Activated T-helper 9 cell treated with anti-CD3 and anti-CD28 coated beads, Interleukin-2, amount 50 U/mL, for 16 hours (primary cell): ENCODE measurements at regions not wholly inside any gene's neighbourhood (a gene's known extent, or its start where the extent isn't known, plus 50 kb on each side); places are given as distances from the start of the nearest gene placed in this dataset.

Experiments used
- DNase-seq: peaks from one replicate; pipeline ENCODE4 v3.0.0-alpha.2; 2020; ENCODE audit warnings: low read depth

GRCh38 chr5:39880985-39881384 is 456.2 kb upstream of the DAB2 start:
- no peak for DNase-seq

DNA sequence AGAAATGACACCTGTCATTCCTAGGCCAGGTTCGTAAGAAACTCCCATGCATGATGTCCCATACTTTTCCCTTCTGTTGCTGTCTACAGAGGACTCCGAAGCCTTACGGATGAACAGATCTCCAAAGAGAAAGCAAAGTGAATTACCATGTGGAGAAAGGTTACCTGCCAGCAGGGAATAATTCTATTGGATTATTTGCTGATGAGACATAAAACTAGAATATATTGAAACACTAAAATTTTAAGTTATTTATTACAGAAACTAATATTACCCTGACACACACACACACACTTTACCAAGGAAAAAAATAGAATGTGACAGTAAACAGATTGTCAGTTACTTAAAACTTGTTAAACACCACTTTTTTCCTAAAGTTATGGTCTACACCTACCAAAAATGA is 452.7 kb upstream of the DAB2 start:
- DNase-seq = no peak

DNA sequence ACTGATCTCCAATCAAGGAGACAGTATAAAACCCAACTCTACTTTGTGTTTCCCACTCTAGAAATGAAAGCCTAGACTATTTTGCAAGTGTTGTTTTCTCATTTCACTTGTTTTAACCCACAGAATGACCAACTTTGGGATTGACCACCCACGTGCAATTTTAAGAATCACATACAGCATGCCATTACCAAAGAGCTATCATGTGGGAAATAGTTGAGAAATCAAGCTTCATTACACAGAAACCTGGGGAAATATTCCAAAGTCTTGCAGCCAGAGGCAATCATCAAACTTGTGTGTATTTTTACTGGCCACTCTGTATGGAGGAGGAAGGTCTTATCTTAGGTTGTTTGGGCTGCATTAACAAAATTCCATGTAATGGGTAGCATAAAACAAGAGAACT is 451.4 kb upstream of the DAB2 start:
- DNase-seq = no peak

GRCh38 chr5:39870137-39870536 is 445.4 kb upstream of the DAB2 start:
- no peak for DNase-seq

GRCh38 chr5:39869396-39869795 is 444.6 kb upstream of the DAB2 start:
- no peak for DNase-seq

DNA sequence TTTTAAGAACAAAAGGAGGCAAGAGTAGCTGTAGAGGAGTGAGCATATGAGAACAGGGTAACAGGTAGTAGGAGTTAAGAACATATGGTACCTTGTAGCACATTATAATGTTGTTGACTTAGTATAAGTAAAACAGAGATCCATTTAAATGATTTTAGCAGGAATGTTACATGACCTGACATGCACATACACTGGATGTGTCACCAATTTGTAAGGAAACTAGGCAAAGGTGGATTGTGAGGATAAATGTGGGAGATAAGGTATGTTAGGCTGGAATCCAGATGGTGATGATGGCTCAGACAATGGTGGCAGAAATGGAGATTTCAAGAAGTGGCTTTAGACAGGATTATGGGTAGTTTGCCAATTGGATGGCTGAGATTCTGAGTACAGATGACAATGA is 443.1 kb upstream of the DAB2 start:
- no peak for DNase-seq

DNA sequence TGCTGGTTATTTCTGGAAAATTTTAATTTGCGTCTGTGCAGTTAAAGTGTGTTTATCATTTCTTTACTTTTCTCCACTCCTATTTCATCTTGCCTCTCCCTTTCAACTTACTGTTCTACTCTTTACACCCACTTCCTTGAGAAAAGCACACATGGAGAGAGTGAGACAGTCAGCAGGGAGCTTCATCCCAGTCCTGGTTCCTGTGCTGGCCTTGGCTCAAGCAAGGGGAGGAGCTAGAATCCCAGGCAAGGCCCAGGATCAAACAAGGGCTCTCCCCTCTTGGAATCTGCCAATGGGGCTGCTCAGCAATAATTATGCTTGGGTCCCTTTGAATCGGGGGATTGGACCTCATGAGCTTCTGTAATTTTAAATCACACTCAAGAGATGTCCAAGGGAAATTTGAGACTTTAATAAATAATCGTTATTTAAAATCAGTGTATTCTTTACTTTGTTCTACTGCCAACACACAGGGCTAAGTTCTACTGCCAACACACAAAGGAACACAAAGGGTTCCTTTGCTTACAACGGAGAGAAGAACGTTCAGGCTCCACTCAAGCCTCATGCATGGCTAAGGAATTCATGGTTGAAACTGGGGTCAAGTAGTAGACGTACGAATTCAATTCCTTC is 439.3 kb upstream of the DAB2 start:
- no peak for DNase-seq

GRCh38 chr5:39857041-39857440 is 432.3 kb upstream of the DAB2 start:
- no peak for DNase-seq

DNA sequence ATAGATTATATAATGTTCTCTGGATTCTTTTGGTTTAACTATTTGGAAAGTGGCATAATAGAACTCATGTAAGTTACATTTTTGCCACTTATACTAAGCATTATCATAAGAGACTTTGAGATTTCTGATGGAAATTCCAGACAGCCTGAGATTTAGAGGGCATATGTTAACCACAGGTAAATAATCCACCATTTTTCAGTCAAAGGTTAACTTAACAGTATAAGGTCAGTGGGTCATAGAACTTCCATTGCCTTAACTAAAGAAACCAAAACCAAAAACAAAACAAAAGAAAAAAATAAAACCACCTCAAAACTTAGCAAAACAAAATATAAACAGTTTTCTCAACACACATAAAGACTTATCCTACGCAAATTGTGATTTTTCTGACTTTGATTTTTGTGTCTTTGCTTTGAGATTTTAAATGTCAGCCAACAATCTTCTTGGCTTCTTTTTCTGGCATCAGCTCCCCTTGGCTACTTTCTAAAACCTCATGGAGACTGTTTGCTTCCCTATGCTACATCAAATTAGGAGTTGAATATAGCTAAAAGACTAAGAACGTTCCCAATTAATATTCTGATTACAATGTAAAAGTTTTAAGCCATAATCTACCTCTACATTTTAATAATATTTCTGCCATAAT is 430.1 kb upstream of the DAB2 start:
- DNase-seq = no peak

GRCh38 chr5:39850291-39850690 is 425.5 kb upstream of the DAB2 start:
- DNase-seq = no peak

DNA sequence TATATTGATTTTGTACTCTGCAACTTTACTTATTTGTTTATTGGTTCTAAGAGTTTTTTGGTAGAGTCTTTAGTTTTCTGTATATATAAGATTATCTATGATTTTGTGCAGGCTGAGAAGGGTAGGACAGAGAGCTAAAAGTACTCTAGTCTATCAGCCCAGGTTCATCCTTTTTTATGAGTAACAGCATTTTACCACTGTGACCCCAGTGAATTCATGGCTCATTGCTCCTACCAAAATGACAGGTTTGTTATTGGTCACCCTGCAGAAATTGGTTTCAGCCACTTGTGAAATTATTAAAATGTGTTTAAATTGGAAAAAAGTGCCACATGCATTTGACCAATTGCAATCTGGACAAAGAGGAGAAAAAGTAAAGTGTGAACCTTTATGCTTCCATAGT is 421.4 kb upstream of the DAB2 start:
- no peak for DNase-seq

GRCh38 chr5:39843767-39844166 is 419.0 kb upstream of the DAB2 start:
- no peak for DNase-seq

GRCh38 chr5:39835371-39835770 is 410.6 kb upstream of the DAB2 start:
- no peak for DNase-seq

DNA sequence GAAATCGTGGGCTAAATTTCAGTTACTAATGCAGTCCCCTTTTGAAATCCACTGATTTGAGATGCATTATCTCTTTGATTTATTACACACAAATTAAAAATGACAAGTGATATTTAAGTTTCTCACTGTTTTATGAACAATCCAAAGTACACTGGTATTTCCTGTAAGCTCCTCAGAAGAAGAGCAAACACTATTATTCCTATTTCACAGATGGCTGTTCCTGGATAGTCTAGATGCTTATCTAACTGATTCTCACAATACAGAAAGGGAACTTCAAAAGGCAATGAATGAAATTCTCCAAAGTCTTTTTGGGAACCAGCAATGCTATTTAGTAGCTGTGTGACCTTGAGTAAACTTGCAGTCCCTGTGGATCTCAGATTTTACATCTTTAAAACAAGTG is 404.7 kb upstream of the DAB2 start:
- no peak for DNase-seq

DNA sequence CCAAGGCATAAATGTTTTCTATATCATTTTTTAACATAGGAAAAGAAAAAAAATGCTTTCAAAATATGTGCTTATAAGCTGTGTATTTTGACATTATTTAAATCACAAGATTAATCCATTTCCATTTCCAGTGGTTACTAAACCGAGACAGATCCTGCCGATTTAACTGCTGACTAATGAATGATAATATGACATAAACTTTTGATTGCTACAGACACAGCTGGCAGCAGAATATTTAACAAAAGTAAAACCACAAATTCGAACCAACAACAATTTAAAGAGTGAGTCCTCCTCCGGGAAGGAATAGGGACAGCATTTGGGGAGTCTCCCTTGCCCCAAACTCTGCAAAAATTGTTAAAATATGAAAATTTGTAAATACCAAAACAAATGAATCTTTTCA is 401.3 kb upstream of the DAB2 start:
- DNase-seq = no peak

DNA sequence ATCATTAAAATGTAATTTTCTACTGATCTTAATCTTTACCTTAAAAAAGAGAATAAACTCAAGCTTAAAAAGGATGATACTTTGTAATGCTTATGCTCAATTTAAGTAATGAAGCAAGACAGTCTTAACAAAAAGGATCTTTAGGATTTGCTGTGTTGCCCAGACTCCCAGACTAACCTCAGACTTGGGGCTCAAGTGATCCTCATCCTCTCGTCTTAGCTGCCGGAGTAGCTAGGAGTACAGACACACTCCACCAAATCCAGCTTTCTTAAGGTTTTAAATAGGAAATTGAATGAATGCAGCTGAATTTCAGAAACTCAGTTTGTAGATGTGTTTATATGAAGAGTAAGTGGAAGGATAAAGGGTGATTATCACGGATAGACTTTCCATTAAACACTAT is 400.5 kb upstream of the DAB2 start:
- DNase-seq = no peak

DNA sequence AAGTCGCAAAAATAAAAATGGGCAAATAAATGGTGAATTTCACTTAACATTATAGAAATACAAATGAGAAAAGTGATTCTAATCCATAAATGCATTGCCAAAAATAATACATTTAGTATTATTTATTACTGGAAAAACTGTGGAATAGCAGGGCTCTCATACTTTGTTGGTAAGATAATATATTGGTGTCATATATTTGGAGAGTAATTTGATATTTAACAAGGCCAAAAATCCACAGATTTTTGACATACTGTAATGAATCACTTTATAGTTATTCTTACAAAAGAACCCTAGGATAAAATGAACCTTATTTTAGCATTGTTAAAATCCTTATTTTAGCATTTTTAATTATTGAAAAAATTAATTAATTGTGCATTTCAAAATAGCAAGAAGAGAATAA is 397.2 kb upstream of the DAB2 start:
- DNase-seq = no peak

DNA sequence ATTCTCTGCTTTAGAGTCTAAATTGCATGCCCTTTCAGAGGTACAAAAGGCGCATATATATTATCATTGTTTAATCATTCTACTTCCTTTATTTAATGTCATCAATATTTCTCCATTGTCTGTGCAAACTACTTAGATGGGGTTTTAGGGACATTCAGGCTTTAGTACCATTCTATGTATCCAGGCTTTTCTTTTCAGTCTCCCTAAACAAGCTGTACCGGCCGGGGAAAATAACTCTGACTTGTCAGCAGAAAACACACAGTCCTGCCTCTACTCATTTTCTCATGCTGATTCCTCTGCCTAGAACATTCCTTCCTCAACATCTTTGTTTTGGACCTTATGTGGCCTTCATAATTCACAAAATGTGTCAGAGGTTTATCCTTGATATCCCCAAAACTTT is 392.1 kb upstream of the DAB2 start:
- DNase-seq = no peak

DNA sequence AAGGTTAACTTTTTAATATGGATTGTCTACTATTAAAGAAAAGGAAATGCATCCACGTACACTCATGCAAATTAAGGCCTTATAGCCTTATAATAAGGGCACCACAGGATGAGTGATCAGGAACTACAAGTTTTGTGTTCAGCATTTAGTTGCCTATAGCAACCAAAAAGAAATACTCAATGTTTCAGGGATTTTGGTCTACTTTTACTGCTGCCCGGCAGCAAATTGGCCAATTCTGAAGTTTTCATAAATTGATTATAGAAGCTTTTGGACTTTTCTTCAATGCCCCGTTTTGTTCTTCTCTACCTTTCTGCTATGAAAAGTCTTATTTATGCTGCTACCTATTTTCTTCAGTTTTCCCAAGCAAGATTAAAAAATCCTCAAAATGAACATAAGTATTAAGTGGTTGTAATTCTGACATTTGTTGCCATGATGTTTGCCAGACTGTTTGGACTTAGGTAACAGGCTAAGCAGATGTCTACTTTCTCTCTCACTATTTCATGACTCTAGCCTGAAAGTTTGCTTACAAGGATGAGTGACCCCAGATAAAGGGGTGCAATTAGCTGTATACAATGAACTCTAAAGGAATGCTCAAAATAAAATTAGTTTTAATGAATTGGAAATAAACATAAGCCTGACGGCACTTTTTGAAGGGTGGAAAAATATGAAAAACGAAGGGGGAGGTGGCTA is 391.5 kb upstream of the DAB2 start:
- DNase-seq = no peak

DNA sequence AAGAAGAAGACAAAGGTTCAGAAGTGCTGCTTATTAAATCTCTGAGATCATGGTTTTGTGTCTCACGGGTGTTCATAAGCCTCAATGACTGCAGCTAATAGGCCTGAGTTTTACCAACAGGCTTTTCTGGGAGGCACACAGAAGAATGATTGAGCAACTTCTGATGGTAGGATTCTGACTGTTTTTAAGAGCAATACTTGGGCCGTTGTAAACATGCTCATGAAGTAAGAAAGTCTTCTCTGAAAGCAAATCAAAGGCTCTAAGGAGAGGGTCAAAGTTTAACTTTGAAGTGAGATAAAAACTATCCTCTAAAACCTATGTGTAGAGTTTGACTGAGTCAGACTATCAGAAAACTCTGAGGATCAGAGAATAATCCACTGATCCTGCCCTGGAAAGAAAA is 390.9 kb upstream of the DAB2 start:
- DNase-seq = no peak

- DNase-seq = no peak
Measured at GRCh38 chr5:39811381-39811780, 386.6 kb upstream of the DAB2 start.

DNA sequence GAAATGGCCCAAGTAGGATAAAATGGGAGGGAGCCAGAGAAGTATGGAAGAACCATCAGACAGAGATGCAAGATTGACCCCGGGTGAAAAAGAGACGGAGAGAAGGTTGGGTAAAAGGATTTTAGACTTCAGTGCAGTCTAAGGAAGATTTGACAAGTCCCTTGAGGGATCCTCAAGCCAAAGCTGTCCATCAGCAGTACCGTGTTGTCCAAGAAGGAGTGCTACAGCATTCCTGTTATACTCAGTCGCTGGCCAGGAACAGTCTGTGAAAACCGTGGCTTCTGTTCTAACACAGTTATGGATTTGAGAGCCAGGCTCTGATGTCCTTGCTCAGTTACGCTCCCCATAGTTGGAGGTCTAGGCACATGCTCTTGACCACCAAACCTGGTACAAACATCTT is 383.9 kb upstream of the DAB2 start:
- no peak for DNase-seq

- no peak for DNase-seq
Measured at GRCh38 chr5:39801306-39801705, 376.5 kb upstream of the DAB2 start.
